CD4-positive, alpha-beta T cell treated with Interleukin-10 for 1 hour (primary cell): ENCODE measurements at regions not wholly inside any gene's neighbourhood (a gene's known extent, or its start where the extent isn't known, plus 50 kb on each side); places are given as distances from the start of the nearest gene placed in this dataset.

ENCODE experiments used
- DNase-seq: peaks from one replicate; pipeline ENCODE4 v3.0.0-alpha.2; 2020

GRCh38 chr4:19698961-19699360, 552.7 kb upstream of the SLIT2 start:
- DNase-seq: no peak

- no peak for DNase-seq
These were observed 556.9 kb upstream of the SLIT2 start for GRCh38 chr4:19694812-19695211.

- no peak for DNase-seq
These were observed 557.7 kb upstream of the SLIT2 start for GRCh38 chr4:19693936-19694570.

- DNase-seq: no peak
These were observed 562.2 kb upstream of the SLIT2 start for GRCh38 chr4:19689511-19689910.

GRCh38 chr4:19686456-19686855, 565.2 kb upstream of the SLIT2 start:
- no peak for DNase-seq

GRCh38 chr4:19684084-19684483, 567.6 kb upstream of the SLIT2 start:
- no peak for DNase-seq

- DNase-seq: no peak
These were observed 568.3 kb upstream of the SLIT2 start for GRCh38 chr4:19683426-19683825.

- DNase-seq: no peak
These were observed 574.5 kb upstream of the SLIT2 start for GRCh38 chr4:19677211-19677610.

GRCh38 chr4:19675172-19675811, 576.4 kb upstream of the SLIT2 start:
- no peak for DNase-seq

GRCh38 chr4:19659101-19659500, 592.6 kb upstream of the SLIT2 start:
- DNase-seq: no peak

- DNase-seq: no peak
These were observed 593.8 kb upstream of the SLIT2 start for GRCh38 chr4:19657856-19658255.

- DNase-seq: no peak
These were observed 596.0 kb upstream of the SLIT2 start for GRCh38 chr4:19655666-19656065.

- DNase-seq: no peak
These were observed 600.5 kb upstream of the SLIT2 start for GRCh38 chr4:19650903-19651864.

GRCh38 chr4:19645589-19645988, 606.1 kb upstream of the SLIT2 start:
- DNase-seq: no peak

- DNase-seq: no peak
These were observed 615.3 kb upstream of the SLIT2 start for GRCh38 chr4:19636451-19636850.

GRCh38 chr4:19631814-19632213, 619.9 kb upstream of the SLIT2 start:
- DNase-seq: no peak

GRCh38 chr4:19623866-19624265, 627.8 kb upstream of the SLIT2 start:
- no peak for DNase-seq

GRCh38 chr4:19615086-19615689, 636.5 kb upstream of the SLIT2 start:
- DNase-seq: no peak

GRCh38 chr4:19614171-19614570, 637.5 kb upstream of the SLIT2 start:
- DNase-seq: no peak

- DNase-seq: no peak
These were observed 655.4 kb upstream of the SLIT2 start for GRCh38 chr4:19596342-19596741.

- DNase-seq: no peak
These were observed 659.3 kb upstream of the SLIT2 start for GRCh38 chr4:19592391-19592790.

- DNase-seq: no peak
These were observed 667.7 kb upstream of the SLIT2 start for GRCh38 chr4:19583827-19584569.

GRCh38 chr4:19580095-19580494, 671.6 kb upstream of the SLIT2 start:
- DNase-seq: no peak
